K562 (cell line): ENCODE measurements at regions not wholly inside any gene's neighbourhood (a gene's known extent, or its start where the extent isn't known, plus 50 kb on each side); places are given as distances from the start of the nearest gene placed in this dataset.

Experiments used
- ATAC-seq: fragments of 200-7000 bp; cut with Tn5 transposase; 3 replicates; pipeline ENCODE4 v1.9.1; 2020; ENCODE audit warnings: moderate library complexity
- BruUV-seq: library from RNA; stranded (reverse); fragments of 400-500 nt; replicated peaks from 2 replicates; lab custom pipeline; 2021; lab: Mats Ljungman, UMichigan
- CTCF ChIA-PET: fragments of 300-600 bp; formaldehyde crosslinking; extraction: SDS; loops from one replicate; lab custom pipeline; 2021; ENCODE audit warnings: low intra/inter-chr PET ratio; lab: Yijun Ruan, JAX
- POLR2A ChIA-PET: fragments of 300-600, 350-650 bp; sonication (Branson Sonifier 250); formaldehyde crosslinking; extraction: SDS; loops from one replicate; lab custom pipeline; 2021; ENCODE audit warnings: antibody characterized with exemption, inconsistent platforms; lab: Yijun Ruan, JAX
- DNase-seq, 4 experiments: peaks; one replicate each; pipeline versions ENCODE4 v3.0.0 to v3.0.0-alpha.2; 2011 to 2018; ENCODE audit warnings: low spot score in 3 of 4, mixed read lengths in 3 of 4; ENCODE audit errors: extremely low read depth in 1 of 4
- FAIRE-seq: peaks from 2 replicates; lab custom pipeline; 2011; peaks lifted over from hg19 to GRCh38; lab: Jason Lieb, UNC
- H2AFZ ChIP-seq: 2 replicates; pipeline ENCODE4 v1.6.0; 2011; ENCODE audit warnings: low read depth, low read length, control low read depth, inconsistent platforms
- H3K27ac ChIP-seq: fragments of 200-600 bp; 3 replicates; pipeline ENCODE4 v1.8.0; 2011; ENCODE audit warnings: low read depth, mild to moderate bottlenecking, control low read depth, inconsistent platforms, low read length, moderate library complexity, mixed read lengths; ENCODE audit errors: extremely low read depth
- H3K27me3 ChIP-seq, 2 experiments: fragments of 300-600 bp in 1 of 2; 2 replicates in 1 of 2; 3 replicates in 1 of 2; pipeline versions ENCODE4 v1.6.0 to v1.8.0; 2011; ENCODE audit warnings: inconsistent platforms in 2 of 2, low read length in 2 of 2, mild to moderate bottlenecking in 1 of 2, mixed read lengths in 1 of 2, moderate library complexity in 1 of 2; ENCODE audit not compliant: control insufficient read depth in 2 of 2, insufficient read depth in 2 of 2
- H3K36me3 ChIP-seq: fragments of 300-600 bp; 3 replicates; pipeline ENCODE4 v1.8.0; 2011; ENCODE audit warnings: mild to moderate bottlenecking, low read length, inconsistent platforms; ENCODE audit not compliant: control insufficient read depth, insufficient read depth
- H3K4me1 ChIP-seq, 2 experiments: fragments of 200-600 bp in 1 of 2; replicated peaks in 1 of 2; 2 replicates in 1 of 2; 3 replicates in 1 of 2; pipeline versions ENCODE4 v1.5.1 to v1.8.0; 2011; ENCODE audit warnings: inconsistent platforms in 2 of 2, low read length in 2 of 2, mild to moderate bottlenecking in 1 of 2, mixed read lengths in 1 of 2, moderate library complexity in 1 of 2; ENCODE audit not compliant: control insufficient read depth in 2 of 2, insufficient read depth in 2 of 2
- H3K4me2 ChIP-seq: 2 replicates; pipeline ENCODE4 v1.6.1; 2011; ENCODE audit warnings: low read length, control low read depth, inconsistent platforms, mixed read lengths; ENCODE audit not compliant: insufficient read depth
- H3K4me3 ChIP-seq: fragments of 200-600 bp; sonication (generic), shearing (Covaris generic); 2 replicates; pipeline ENCODE4 v1.5.1; 2016; ENCODE audit warnings: control low read depth, inconsistent platforms
- H3K79me2 ChIP-seq: fragments of 200-600 bp; 3 replicates; pipeline ENCODE4 v1.8.0; 2011; ENCODE audit warnings: low read length, inconsistent platforms; ENCODE audit not compliant: control insufficient read depth, insufficient read depth
- H3K9ac ChIP-seq, 2 experiments: 2 replicates each; pipeline versions ENCODE4 v1.6.0 to v1.6.1; 2011; ENCODE audit warnings: low read depth in 2 of 2, low read length in 2 of 2, control low read depth in 1 of 2, inconsistent platforms in 1 of 2, mild to moderate bottlenecking in 1 of 2, mixed read lengths in 1 of 2; ENCODE audit not compliant: insufficient read depth in 1 of 2
- H3K9me1 ChIP-seq: one replicate; pipeline ENCODE4 v1.6.0; 2011; ENCODE audit warnings: inconsistent platforms, mild to moderate bottlenecking, low read length, moderate library complexity; ENCODE audit not compliant: control insufficient read depth, insufficient read depth
- H3K9me3 ChIP-seq: replicated peaks from 2 replicates; pipeline ENCODE4 v1.5.1; 2011; ENCODE audit warnings: low read depth, low read length, inconsistent platforms; ENCODE audit not compliant: control insufficient read depth, insufficient read depth
- H4K20me1 ChIP-seq: replicated peaks from 2 replicates; pipeline ENCODE4 v1.6.1; 2011; ENCODE audit warnings: low read length, inconsistent platforms, mixed read lengths; ENCODE audit not compliant: control insufficient read depth, insufficient read depth
- CREB1 ChIP-seq, 2 experiments: sonication (generic) in 1 of 2; formaldehyde crosslinking in 1 of 2; IDR thresholded peaks; 2 replicates each; pipeline versions ENCODE4 v1.6.1 to v1.8.0; 2012 to 2022; ENCODE audit warnings: inconsistent platforms in 1 of 2, mild to moderate bottlenecking in 1 of 2, missing genetic modification reagents in 1 of 2, moderate library complexity in 1 of 2
- HMGN3 ChIP-seq: IDR thresholded peaks from 2 replicates; pipeline ENCODE4 v1.6.1; 2011; ENCODE audit warnings: borderline replicate concordance, low read depth, mild to moderate bottlenecking, mixed read lengths, low read length; ENCODE audit not compliant: insufficient read length; ENCODE audit errors: extremely low read depth
- ZBTB5 ChIP-seq: fragments of 450-650 bp; IDR thresholded peaks from 2 replicates; pipeline ENCODE4 v1.6.1; 2017; ENCODE audit warnings: antibody characterized with exemption
- ZNF318 ChIP-seq, 2 experiments: fragments of 450-650 bp; IDR thresholded peaks; 2 replicates each; pipeline ENCODE4 v1.6.1; 2016; ENCODE audit warnings: mild to moderate bottlenecking in 2 of 2, borderline replicate concordance in 1 of 2, low read depth in 1 of 2, moderate library complexity in 1 of 2
- ZNF384 ChIP-seq: IDR thresholded peaks from 2 replicates; pipeline ENCODE4 v1.6.1; 2012; ENCODE audit warnings: low read depth, low read length, improper control_type of control experiment
- ZNF449 ChIP-seq: fragments of 250-450 bp; sonication (Bioruptor Pico); IDR thresholded peaks from 2 replicates; pipeline ENCODE4 v1.8.0; 2022; ENCODE audit warnings: moderate library complexity, mild to moderate bottlenecking, inconsistent platforms
- WGBS: fragments of 100-300 bp; shearing (Covaris generic); methylation state at CpG from one replicate; pipeline ENCODE4 v1.1.6; 2016; ENCODE audit warnings: low coverage, mixed read lengths; ENCODE audit not compliant: insufficient coverage; ENCODE audit errors: missing lambda C conversion rate; 5-methylcytosine and 5-hydroxymethylcytosine counted together
- in situ Hi-C: fragments of 300-500 bp; cut with MboI; formaldehyde crosslinking; loops from 4 replicates; pipeline ENCODE4 v1.15.0; 2018; ENCODE audit warnings: inconsistent platforms, mixed read lengths
- intact Hi-C: fragments of 100-400 bp; cut with micrococcal nuclease; formaldehyde crosslinking; loops from 2 replicates; pipeline ENCODE4 v1.14.2; 2022

GRCh38 chr6:166810864-166811263, 145.5 kb downstream of the RNASET2 start:
- DNase-seq (no peak), FAIRE-seq (no peak), ATAC-seq (no peak)
- Histone ChIP-seq H3K9ac (no peak overlapping the region), H3K79me2 (no peaks in the 10 kb centered on the region), H4K20me1 (0 out of 2 replicates have a peak, but pooled peaks cover 3% of the 10 kb centered on the region), H2AFZ (no peak overlapping the region), H3K9me1 (no peaks in the 10 kb centered on the region), H3K4me1 (no peaks in the 10 kb centered on the region), H3K9me3 (no peaks in the 10 kb centered on the region), H3K27ac (no peak overlapping the region), H3K4me2 (no peak overlapping the region), H3K36me3 (no peaks in the 10 kb centered on the region), H3K4me3 (no peak overlapping the region), H3K27me3 (peaks cover 0 to 6% of the 10 kb centered on the region in 2 experiments; a peak in 1 of 5 replicates)
- WGBS, result 8% methylated on average over 6 of the region's 6 CpGs
- BruUV-seq, result no TSS peak
- in situ Hi-C loops (no loop called here), intact Hi-C loops (no loop called here)
- POLR2A ChIA-PET, result interaction anchor here (0.6 kb wide), 1 partner anchor 133 kb away, joined by 3 read pairs; no protein-coding TSS in a partner anchor
- CTCF ChIA-PET, result no interaction called here
- no peak for TF ChIP-seq ZBTB5
- no peak for TF ChIP-seq ZNF449
- no peak for TF ChIP-seq ZNF384
- no peak for TF ChIP-seq HMGN3
- no peak for TF ChIP-seq ZNF318 (IDR thresholded peaks at IDR 0.05; ENCODE audit: borderline replicate concordance in 1 of 2, low read depth in 1 of 2)
- TF ChIP-seq CREB1 (IDR thresholded peaks at IDR 0.05), result no peak
- no peak for TF ChIP-seq CREB1 (CRISPR knock-in tag; IDR thresholded peaks at IDR 0.05)
